Heart left ventricle (tissue), 16 donors: ENCODE measurements at regions not wholly inside any gene's neighbourhood (a gene's known extent, or its start where the extent isn't known, plus 50 kb on each side); places are given as distances from the start of the nearest gene placed in this dataset.

Experiments used
- ATAC-seq, 4 donors: fragments of 200-7000 bp; cut with Tn5 transposase; one replicate each; pipeline ENCODE4 v1.9.1; 2020 to 2022; ENCODE audit warnings: moderate library complexity in 4 of 4, mild to moderate bottlenecking in 3 of 4, moderate number of reproducible peaks in 1 of 4
- DNase-seq, 5 donors: peaks; one replicate each; pipeline ENCODE4 v3.0.0-alpha.2; 2020
- H3K27ac ChIP-seq, 12 donors: fragments of 200-600 bp; sonication (generic) in 4 of 12; one replicate each; pipeline versions ENCODE4 v1.5.0 to v1.8.0; 2016 to 2022; ENCODE audit warnings: mild to moderate bottlenecking in 2 of 12
- H3K27me3 ChIP-seq, 9 donors: fragments of 200-600 bp; sonication (generic) in 2 of 9; one replicate each; pipeline versions ENCODE4 v1.5.1 to v1.8.0; 2016 to 2022; ENCODE audit warnings: mild to moderate bottlenecking in 3 of 9
- H3K36me3 ChIP-seq, 9 donors: fragments of 200-600 bp; sonication (generic) in 2 of 9; one replicate each; pipeline versions ENCODE4 v1.5.0 to v1.8.0; 2018 to 2022; ENCODE audit warnings: mild to moderate bottlenecking in 2 of 9
- H3K4me1 ChIP-seq, 12 donors: fragments of 200-600 bp; sonication (generic) in 4 of 12; one replicate each; pipeline versions ENCODE4 v1.5.0 to v1.8.0; 2016 to 2022; ENCODE audit warnings: mild to moderate bottlenecking in 3 of 12
- H3K4me3 ChIP-seq, 12 donors: fragments of 200-600 bp; sonication (generic) in 4 of 12; one replicate each; pipeline versions ENCODE4 v1.5.0 to v1.8.0; 2017 to 2022; ENCODE audit warnings: mild to moderate bottlenecking in 9 of 12, moderate library complexity in 4 of 12
- H3K9me3 ChIP-seq, 12 donors: fragments of 200-600 bp; sonication (generic) in 4 of 12; one replicate each; pipeline versions ENCODE4 v1.5.0 to v1.8.0; 2016 to 2022; ENCODE audit warnings: mild to moderate bottlenecking in 1 of 12
- CTCF ChIP-seq, 12 donors: fragments of 200-600 bp; sonication (generic) in 4 of 12; IDR thresholded peaks; one replicate each; pipeline versions ENCODE4 v1.5.0 to v1.8.0; 2018 to 2022; ENCODE audit warnings: antibody characterized with exemption in 12 of 12, mild to moderate bottlenecking in 5 of 12
- POLR2A ChIP-seq, 2 donors: fragments of 450-650 bp; IDR thresholded peaks; one replicate each; pipeline ENCODE4 v1.6.1; 2017; ENCODE audit warnings: antibody characterized with exemption in 2 of 2, mild to moderate bottlenecking in 2 of 2, moderate library complexity in 2 of 2
- WGBS, 4 donors: extraction: QIAGEN DNeasy Blood & Tissue Kit in 2 of 4; methylation state at CpG; one replicate each; pipeline versions ENCODE4 v1.1.5 to v1.1.7; 2013 to 2018; 5-methylcytosine and 5-hydroxymethylcytosine counted together
- intact Hi-C, 10 donors: fragments of 100-400 bp; cut with DNase I; formaldehyde crosslinking; loops; one replicate each; pipeline versions ENCODE4 v1.11.1 to v1.14.2; 2022
- donor health status: ischemic (EF 13 %, LVEDD 7.1; RV severe dilation, severe dysfunction).
- donor health status: healthy with polysubstance abuse.
- donor health status: DM: no; HTN: yes; CAD: no.
- donor health status: DM: no; HTN: no; CAD: no.
- donor health status: ischemic (EF 25% LVEDD 6.9; RV normal size, moderate dysfunction).
- donor health status: ischemic (EF 25% LVEDD 5.7; RV mildly dilated, moderate dysfunction).
- donor health status: healthy.
- donor health status: DM: yes; HTN: yes; CAD: no.
- donor health status: ischemic (EF 35%, LVEDD 5.7; RV mildly dilated, moderate dysfunction).
- donor health status: nonischemic (EF 11% LVEDD 7.7; RV severe dilation, severe dysfunction).
- donor health status: DM: yes; HTN: yes; CAD: no.
- donor health status: PGD.
- donor health status: ischemic (EF 29% LVEDD 5.4; RV normal size, mild dysfunction).
- donor health status: nonischemic (EF 23%, LVEDD 6.1; RV moderate dilation, normal function).

DNA sequence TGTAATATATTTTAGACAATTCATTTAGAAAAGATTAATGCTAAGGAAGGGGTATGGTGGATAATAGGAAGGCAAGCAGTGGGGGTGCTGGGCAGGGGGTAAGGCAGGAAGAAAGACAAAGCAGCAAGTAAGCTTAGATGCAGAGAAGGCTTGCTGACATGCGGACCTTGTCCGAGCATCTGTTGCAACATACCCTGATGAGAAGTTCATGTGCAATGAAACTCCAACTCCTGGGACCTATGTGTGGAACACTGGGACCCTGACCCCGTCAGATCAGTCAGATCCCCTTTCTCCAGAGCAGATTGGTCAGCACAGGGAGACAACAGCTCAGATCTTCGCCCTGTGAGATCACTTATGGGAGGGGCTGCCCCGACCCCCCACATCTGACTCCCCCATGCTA, 71.3 kb upstream of the ZNF599 start:
- no peak overlapping the region for H3K27ac ChIP-seq

GRCh38 chr19:34841780-34842179, 68.8 kb upstream of the ZNF599 start:
- DNase-seq (no peak), ATAC-seq (no peak)
- H3K4me1 ChIP-seq, result peaks cover 0 to 25% (median 13%) of the 10 kb centered on the region in 12 donors
- 90 to 94% (median 90%) methylated on average over 9 to 10 of the region's 10 CpGs for WGBS, 4 donors
- intact Hi-C loops, result no loop called here
- no peak overlapping the region for H3K4me3 ChIP-seq
- H3K27ac ChIP-seq, result no peak overlapping the region
- H3K9me3 ChIP-seq, result no peaks in the 10 kb centered on the region
- H3K36me3 ChIP-seq, result no peaks in the 10 kb centered on the region
- no peak for TF ChIP-seq CTCF (IDR thresholded peaks at IDR 0.05)
- no peak for TF ChIP-seq POLR2A (IDR thresholded peaks at IDR 0.05)
- no peaks in the 10 kb centered on the region for H3K27me3 ChIP-seq

More for the DNA sequence above, 71.3 kb upstream of the ZNF599 start:
- WGBS, 4 donors, result 83 to 92% (median 88%) methylated on average over 5 of the region's 5 CpGs
- intact Hi-C loops, result no loop called here
- no peaks in the 10 kb centered on the region for H3K9me3 ChIP-seq
- peaks cover 0 to 3% (median 0%) of the 10 kb centered on the region in 12 donors for H3K4me1 ChIP-seq
- H3K27me3 ChIP-seq, result no peaks in the 10 kb centered on the region
- DNase-seq, result no peak
- ATAC-seq, result no peak
- H3K36me3 ChIP-seq, result no peaks in the 10 kb centered on the region
- no peak overlapping the region for H3K4me3 ChIP-seq
- TF ChIP-seq CTCF (IDR thresholded peaks at IDR 0.05) (no peak), POLR2A (IDR thresholded peaks at IDR 0.05) (no peak)

DNA sequence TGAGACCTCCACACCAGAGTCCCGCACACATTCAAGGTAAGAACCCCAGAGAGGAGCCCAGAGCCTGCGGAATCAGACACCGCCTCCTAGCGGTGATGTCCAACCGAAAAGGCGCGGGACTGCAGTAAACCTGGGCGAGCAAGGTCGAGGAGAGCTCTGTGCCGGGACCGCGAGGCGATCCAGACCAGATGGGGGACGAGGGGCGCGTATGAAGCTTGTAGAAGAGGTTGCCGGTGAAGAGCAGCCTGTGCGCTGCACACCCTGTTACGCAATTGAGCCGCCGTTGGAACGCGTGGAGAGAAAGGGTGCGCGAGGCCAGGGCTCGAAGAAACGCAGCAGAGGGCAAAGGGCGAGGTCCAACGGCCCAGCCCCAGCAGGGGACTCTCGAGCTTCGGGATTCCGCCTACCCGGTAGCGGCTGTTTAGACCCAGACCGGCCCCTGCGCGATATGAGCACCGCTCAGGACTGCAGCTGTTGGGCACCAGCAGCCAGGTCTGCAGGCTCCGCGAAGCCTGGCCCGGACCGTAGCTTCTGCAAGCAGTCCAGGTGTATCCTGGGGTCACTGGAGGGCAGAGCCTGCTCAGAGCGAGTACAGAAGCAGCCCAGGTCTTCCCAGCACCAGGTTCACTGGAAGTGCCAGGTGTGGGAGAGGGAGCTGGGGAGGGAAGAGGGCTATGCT, 65.9 kb upstream of the ZNF599 start:
- Histone ChIP-seq H3K4me1 (peaks cover 0 to 35% (median 16%) of the 10 kb centered on the region in 12 donors), H3K36me3 (no peaks in the 10 kb centered on the region), H3K9me3 (no peaks in the 10 kb centered on the region), H3K27ac (peak overlapping the region in 4 of 12 donors; percentile 1 to 76 (median 68)), H3K27me3 (no peaks in the 10 kb centered on the region), H3K4me3 (peak overlapping the region in 10 of 12 donors; percentile 21 to 40 (median 36))
- 19 to 45% (median 30%) methylated on average over 37 to 43 of the region's 43 CpGs for WGBS, 4 donors
- DNase-seq, result peak in 1 of 5 donors; percentile 26
- ATAC-seq, result peak in 3 of 4 donors; percentile 6 to 31 (median 7)
- TF ChIP-seq POLR2A (IDR thresholded peaks at IDR 0.05) (no peak), CTCF (IDR thresholded peaks at IDR 0.05) (peak in 10 of 12 donors; percentile 7 to 51 (median 30))
- intact Hi-C loops, result loop anchor here in 3 of 10 donors (2.0 to 10.0 kb wide), 3 partner anchors 50 to 176 kb away; no protein-coding TSS in a partner anchor

GRCh38 chr19:34838248-34838647, 65.2 kb upstream of the ZNF599 start:
- H3K27ac ChIP-seq, result peak overlapping the region in 9 of 12 donors; percentile 39 to 83 (median 60)
- H3K27me3 ChIP-seq, result no peaks in the 10 kb centered on the region
- no peaks in the 10 kb centered on the region for H3K36me3 ChIP-seq
- 38 to 55% (median 50%) methylated on average over 6 of the region's 6 CpGs for WGBS, 4 donors
- peaks cover 0 to 35% (median 16%) of the 10 kb centered on the region in 12 donors for H3K4me1 ChIP-seq
- intact Hi-C loops, result loop anchor here in 3 of 10 donors (2.0 to 10.0 kb wide), 3 partner anchors 51 to 177 kb away; no protein-coding TSS in a partner anchor
- H3K4me3 ChIP-seq, result peak overlapping the region in 9 of 12 donors; percentile 22 to 40 (median 37)
- ATAC-seq, result peak; percentile 42 to 69 (median 46)
- peak in 3 of 12 donors; percentile 9 to 33 (median 29) for TF ChIP-seq CTCF (IDR thresholded peaks at IDR 0.05)
- TF ChIP-seq POLR2A (IDR thresholded peaks at IDR 0.05), result no peak
- DNase-seq, result no peak
- H3K9me3 ChIP-seq, result no peaks in the 10 kb centered on the region
